HT1080 (cell line): ENCODE measurements at regions not wholly inside any gene's neighbourhood (a gene's known extent, or its start where the extent isn't known, plus 50 kb on each side); places are given as distances from the start of the nearest gene placed in this dataset.
"Not testable (repeated sequence)": the region's sequence is repeated elsewhere in the genome, so short reads cannot be mapped to it uniquely, and the experiment has no call there.

Experiments
- DNase-seq: peaks from one replicate; pipeline ENCODE4 v3.0.0-alpha.2; 2015; ENCODE audit warnings: low read depth

GRCh38 chr6:76849274-76849970 is 613.9 kb downstream of the HTR1B start:
- not testable (repeated sequence) for DNase-seq

GRCh38 chr6:76843054-76843822 is 620.1 kb downstream of the HTR1B start:
- DNase-seq, result no peak

GRCh38 chr6:76840865-76841264 is 622.4 kb downstream of the HTR1B start:
- DNase-seq, result no peak

- DNase-seq, result no peak
These were observed 623.1 kb downstream of the HTR1B start for GRCh38 chr6:76840041-76840745.

GRCh38 chr6:76839505-76839904 is 623.8 kb downstream of the HTR1B start:
- DNase-seq, result no peak

GRCh38 chr6:76837564-76837963 is 625.7 kb downstream of the HTR1B start:
- DNase-seq, result no peak

GRCh38 chr6:76835695-76836094 is 627.6 kb downstream of the HTR1B start:
- DNase-seq, result no peak

- no peak for DNase-seq
These were observed 628.0 kb downstream of the HTR1B start for GRCh38 chr6:76835293-76835692.

GRCh38 chr6:76834399-76834798 is 628.9 kb downstream of the HTR1B start:
- DNase-seq, result no peak

- no peak for DNase-seq
These were observed 632.0 kb downstream of the HTR1B start for GRCh38 chr6:76831299-76831698.

- DNase-seq, result not testable (repeated sequence)
These were observed 639.7 kb downstream of the HTR1B start for GRCh38 chr6:76823578-76823977.

GRCh38 chr6:76818451-76818850 is 644.8 kb downstream of the HTR1B start:
- no peak for DNase-seq

- DNase-seq, result no peak
These were observed 645.9 kb downstream of the HTR1B start for GRCh38 chr6:76817429-76817828.

- no peak for DNase-seq
These were observed 648.5 kb downstream of the HTR1B start for GRCh38 chr6:76814496-76815458.

- DNase-seq, result no peak
These were observed 653.0 kb downstream of the HTR1B start for GRCh38 chr6:76810286-76810685.

GRCh38 chr6:76803038-76803580 is 660.2 kb downstream of the HTR1B start:
- DNase-seq, result no peak

GRCh38 chr6:76792394-76792793 is 670.9 kb downstream of the HTR1B start:
- DNase-seq, result peak; percentile 3

GRCh38 chr6:76790881-76791280 is 672.4 kb downstream of the HTR1B start:
- no peak for DNase-seq

GRCh38 chr6:76790045-76790796 is 673.1 kb downstream of the HTR1B start:
- DNase-seq, result no peak

GRCh38 chr6:76789580-76789979 is 673.7 kb downstream of the HTR1B start:
- no peak for DNase-seq
